GM20431 (cell line): ENCODE measurements at regions not wholly inside any gene's neighbourhood (a gene's known extent, or its start where the extent isn't known, plus 50 kb on each side); places are given as distances from the start of the nearest gene placed in this dataset.
"Not testable (repeated sequence)": the region's sequence is repeated elsewhere in the genome, so short reads cannot be mapped to it uniquely, and the experiment has no call there.

ENCODE experiments used
- in situ Hi-C: fragments of 300-500 bp; cut with MseI, MboI; formaldehyde crosslinking; loops from one replicate; pipeline ENCODE4 v1.15.0; 2020; ENCODE audit warnings: low sequenced_read_pairs; ENCODE audit not compliant: unreplicated experiment

DNA sequence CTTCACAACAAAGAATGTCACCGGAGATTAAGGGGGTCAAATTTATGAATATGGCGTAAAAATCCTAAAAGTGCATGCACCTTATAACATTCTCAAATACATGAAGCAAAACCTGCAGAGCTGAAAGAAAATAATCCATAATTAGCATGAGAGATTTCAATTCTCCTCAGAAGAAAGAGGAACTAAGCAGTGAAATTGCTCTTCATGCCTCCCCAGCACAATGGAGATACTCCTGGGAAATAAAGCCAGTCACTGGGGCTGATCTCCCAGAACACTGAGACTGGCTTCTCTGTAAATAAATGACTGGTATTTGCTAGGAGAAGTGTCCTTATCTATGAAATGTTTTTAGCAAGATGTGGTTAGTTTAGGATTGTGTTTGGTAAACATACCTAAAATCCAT is 68.1 kb downstream of the GOLGA6L6 start:
- in situ Hi-C loops: not testable (repeated sequence)

GRCh38 chr15:20472983-20473382 is 68.6 kb downstream of the GOLGA6L6 start:
- in situ Hi-C loops: not testable (repeated sequence)

DNA sequence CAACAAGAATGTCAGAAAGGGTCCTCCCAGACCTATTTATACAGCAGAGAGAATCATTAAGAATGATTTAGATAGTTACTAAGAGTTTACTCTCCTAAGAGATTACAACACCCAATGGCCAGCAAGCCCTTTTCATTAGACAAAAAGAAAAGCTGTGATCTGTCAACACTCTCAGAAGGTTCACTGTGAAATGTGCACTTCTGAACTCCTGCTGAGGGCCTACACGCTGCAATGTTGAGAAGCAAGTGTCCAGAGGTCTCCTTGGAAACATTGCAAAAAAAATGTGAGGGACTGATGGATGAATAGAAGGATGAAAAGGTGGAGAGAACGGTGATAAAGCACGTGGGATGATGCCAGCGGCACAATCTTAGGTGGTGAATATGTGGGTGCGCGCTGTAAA is 70.8 kb downstream of the GOLGA6L6 start:
- in situ Hi-C loops: not testable (repeated sequence)

DNA sequence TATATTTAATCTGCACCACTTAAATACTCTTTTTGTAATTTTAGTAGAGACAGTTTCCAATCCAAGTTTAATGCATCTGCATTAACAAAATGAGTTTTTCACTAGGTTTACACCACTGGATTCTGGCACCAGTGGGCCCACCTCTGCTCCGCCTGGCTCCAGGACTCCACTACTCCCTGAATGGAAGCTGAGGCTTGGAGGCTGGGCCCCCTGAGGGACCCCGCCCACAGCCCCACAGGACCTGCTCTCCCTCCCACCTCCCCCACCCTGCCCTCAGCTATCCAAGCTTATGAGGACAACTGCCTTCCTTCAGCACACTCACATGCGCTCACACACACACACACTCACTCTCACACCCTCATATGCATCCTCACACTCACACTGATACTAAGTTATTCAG is 100.5 kb downstream of the GOLGA6L6 start:
- in situ Hi-C loops: not testable (repeated sequence)

DNA sequence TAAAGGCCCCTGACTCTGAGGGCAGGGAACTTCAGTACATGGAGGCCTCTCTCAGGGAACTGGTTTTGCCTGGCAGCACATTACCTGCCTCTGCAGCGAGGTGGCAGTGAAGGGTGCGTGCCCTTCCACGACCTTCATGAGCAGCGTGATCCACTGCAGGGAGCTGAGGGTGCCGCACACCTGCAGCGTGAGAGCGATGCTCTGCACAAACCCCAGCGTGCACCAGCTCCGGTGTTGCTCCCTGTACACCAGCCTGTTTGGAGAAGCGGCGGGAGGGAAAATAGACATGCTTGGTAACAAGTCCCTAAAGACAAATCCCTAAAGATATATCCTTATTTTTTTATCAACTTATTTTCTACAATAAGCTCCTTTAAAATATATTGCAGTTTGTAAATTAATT is 101.2 kb downstream of the GOLGA6L6 start:
- in situ Hi-C loops: not testable (repeated sequence)

DNA sequence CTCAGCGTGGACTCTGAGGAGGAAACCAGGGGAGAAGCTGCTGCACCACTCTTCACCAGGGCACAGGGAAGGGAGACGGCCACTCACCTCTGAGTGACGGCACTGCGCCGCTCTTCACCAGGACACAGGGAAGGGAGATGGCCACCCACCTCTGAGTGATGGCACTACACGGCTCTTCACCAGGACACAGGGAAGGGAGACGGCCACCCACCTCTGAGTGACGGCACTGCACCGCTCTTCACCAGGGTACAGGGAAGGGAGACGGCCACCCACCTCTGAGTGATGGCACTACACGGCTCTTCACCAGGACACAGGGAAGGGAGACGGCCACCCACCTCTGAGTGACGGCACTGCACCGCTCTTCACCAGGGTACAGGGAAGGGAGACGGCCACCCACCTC is 102.5 kb downstream of the GOLGA6L6 start:
- in situ Hi-C loops: not testable (repeated sequence)

- in situ Hi-C loops: not testable (repeated sequence)
These were observed 103.3 kb downstream of the GOLGA6L6 start for GRCh38 chr15:20438255-20438654.

- in situ Hi-C loops: not testable (repeated sequence)
These were observed 108.1 kb downstream of the GOLGA6L6 start for GRCh38 chr15:20433468-20433867.

GRCh38 chr15:20430495-20430894 is 111.1 kb downstream of the GOLGA6L6 start:
- in situ Hi-C loops: not testable (repeated sequence)

DNA sequence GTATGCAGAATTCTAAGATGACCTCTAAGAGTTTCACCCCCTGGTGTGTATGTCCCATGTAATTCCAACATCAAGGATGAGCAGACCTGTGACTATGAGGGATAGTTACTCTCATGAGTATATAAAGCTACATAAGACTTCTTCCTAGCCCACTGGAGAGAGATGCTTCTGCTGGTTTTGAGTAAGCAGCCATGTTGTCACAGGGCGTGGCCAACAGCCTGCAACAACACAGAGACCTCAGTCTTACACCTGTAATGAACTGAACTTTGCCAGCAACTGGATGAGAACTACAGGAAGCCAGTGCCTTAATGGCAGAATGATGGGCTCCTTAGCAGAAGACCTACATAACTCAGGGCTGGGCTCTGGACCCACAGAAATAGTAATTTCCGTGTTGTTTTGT is 120.9 kb downstream of the GOLGA6L6 start:
- in situ Hi-C loops: not testable (repeated sequence)

- in situ Hi-C loops: not testable (repeated sequence)
These were observed 125.0 kb downstream of the GOLGA6L6 start for GRCh38 chr15:20416618-20417017.

- in situ Hi-C loops: loop anchor here (10.0 kb wide), 1 partner anchor 55 kb away; no protein-coding TSS in a partner anchor
These were observed 131.9 kb downstream of the GOLGA6L6 start for GRCh38 chr15:20409667-20410198.

GRCh38 chr15:20409247-20409646 is 132.4 kb downstream of the GOLGA6L6 start:
- in situ Hi-C loops: loop anchor here (10.0 kb wide), 1 partner anchor 54 kb away; no protein-coding TSS in a partner anchor

- in situ Hi-C loops: loop anchor here (10.0 kb wide), 1 partner anchor 53 kb away; no protein-coding TSS in a partner anchor
These were observed 134.0 kb downstream of the GOLGA6L6 start for GRCh38 chr15:20407553-20407952.

DNA sequence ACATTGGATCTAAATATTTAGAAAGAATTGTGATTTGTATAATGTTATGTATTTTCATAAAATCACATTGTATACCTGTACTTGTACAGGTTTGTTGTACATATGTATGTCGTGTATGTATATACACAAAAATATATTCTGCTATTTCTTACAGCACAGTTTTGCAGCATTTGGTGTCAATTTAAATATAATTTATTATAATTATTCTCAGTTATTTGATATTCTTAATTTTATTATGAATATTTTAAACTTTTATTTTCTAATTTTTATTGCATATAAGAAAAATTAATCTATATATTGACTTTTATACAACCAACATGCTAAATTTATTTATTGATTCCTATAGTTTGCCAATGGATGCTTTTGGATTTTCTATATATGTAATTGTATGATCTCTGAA is 137.0 kb downstream of the GOLGA6L6 start:
- in situ Hi-C loops: loop anchor here (10.0 kb wide), 1 partner anchor 50 kb away; no protein-coding TSS in a partner anchor

DNA sequence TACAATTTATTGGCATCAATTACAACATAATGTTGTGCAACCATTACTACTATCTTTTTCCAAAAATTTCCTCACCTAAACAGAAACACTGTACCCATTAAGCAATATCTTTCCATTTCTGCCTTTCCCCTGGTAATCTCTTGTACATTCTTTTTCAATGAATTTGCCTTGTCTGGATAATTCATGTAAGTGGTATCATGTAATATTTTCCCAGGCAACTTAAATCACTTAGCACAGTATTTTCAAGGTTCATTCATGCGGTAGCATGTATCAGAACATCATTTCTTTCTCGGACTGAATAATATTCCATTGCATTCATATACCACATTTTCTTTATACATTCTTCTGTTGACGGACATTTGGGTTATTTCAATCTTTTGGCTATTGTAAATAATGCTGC is 139.0 kb downstream of the GOLGA6L6 start:
- in situ Hi-C loops: loop anchor here (10.0 kb wide), 1 partner anchor 48 kb away; no protein-coding TSS in a partner anchor

- in situ Hi-C loops: loop anchor here (10.0 kb wide), 1 partner anchor 46 kb away; no protein-coding TSS in a partner anchor
These were observed 140.5 kb downstream of the GOLGA6L6 start for GRCh38 chr15:20401058-20401457.

GRCh38 chr15:20398680-20399079 is 142.9 kb downstream of the GOLGA6L6 start:
- in situ Hi-C loops: not testable (repeated sequence)

DNA sequence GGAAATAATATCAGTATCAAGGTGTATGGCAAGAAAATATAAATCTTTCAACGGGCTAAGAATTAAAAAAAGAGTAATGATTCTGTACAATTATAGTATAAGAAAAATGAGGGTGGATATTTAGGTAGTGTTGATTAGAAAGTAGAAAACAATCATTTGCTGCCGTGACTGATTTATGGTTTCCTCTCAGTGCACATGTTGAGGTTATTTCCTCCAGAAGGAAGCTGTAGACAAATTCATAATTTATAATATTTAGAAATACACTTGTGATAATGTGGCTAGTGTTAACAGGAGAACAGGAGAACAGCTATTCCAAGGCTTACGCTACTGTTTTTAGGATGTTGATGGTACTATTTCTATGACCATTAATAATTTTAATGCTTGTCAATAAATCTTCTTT is 153.4 kb downstream of the GOLGA6L6 start:
- in situ Hi-C loops: loop anchor here (10.0 kb wide), 2 partner anchors 103 to 133 kb away; no protein-coding TSS in a partner anchor

DNA sequence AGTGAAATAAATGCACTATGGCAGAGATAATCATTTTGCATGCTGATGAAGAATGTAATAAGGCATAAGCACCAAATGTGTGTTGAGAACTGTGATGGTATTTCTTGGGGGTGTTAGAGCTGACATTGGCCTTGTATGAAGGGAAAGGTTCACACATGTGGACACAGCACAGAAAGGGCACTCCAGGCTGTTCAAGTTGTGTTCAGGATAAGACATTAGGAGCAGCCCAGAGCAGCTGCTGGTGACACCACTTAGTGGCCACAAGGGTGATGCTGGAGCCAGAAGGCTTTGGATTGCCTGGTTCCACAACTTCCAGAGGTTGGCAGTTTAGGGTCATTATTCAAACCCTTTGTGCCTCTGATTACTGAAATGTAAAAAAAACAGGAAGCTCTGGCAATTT is 155.4 kb downstream of the GOLGA6L6 start:
- in situ Hi-C loops: loop anchor here (10.0 kb wide), 2 partner anchors 101 to 131 kb away; no protein-coding TSS in a partner anchor

- in situ Hi-C loops: loop anchor here (10.0 kb wide), 2 partner anchors 95 to 125 kb away; no protein-coding TSS in a partner anchor
These were observed 161.4 kb downstream of the GOLGA6L6 start for GRCh38 chr15:20380199-20380598.

GRCh38 chr15:20376872-20377271 is 164.7 kb downstream of the GOLGA6L6 start:
- in situ Hi-C loops: no loop called here
